ENCODE measurements at regions not wholly inside any gene's neighbourhood (a gene's known extent, or its start where the extent isn't known, plus 50 kb on each side); places are given as distances from the start of the nearest gene placed in this dataset.

DNA sequence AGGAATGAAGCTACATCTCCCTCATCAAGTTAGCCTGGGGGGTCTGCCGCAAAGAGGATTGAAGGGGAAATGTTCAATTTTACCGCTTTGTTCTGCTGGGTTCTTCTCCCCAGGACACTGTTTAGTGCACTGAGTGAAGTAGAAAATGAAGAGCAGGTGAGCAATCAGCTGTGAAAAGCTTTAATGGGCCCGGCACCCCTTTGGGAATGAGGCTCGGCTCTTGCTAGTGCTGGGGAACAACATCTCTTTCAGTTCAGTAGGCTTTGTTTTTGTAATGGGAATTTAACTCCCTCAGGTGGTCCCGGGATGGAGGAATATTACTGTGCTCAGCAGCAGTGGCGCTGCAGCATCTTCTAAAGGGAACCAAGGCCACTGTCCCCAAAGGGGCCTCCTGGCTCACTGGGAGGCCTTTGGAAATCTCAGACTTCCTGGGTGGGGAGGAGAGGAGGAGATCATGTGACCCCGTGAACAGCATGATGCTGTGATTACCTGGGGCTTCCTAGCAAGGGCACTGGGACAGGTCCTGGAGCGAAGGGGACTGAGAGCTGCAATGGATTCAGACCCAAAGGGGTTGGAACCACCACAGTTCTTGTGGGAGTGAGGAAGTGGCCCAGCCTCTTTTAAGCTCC lies 85.2 kb upstream of the MAX start:
- no peak for DNase-seq

GRCh38 chr14:65190312-65190711 lies 88.0 kb upstream of the MAX start:
- DNase-seq, result no peak

DNA sequence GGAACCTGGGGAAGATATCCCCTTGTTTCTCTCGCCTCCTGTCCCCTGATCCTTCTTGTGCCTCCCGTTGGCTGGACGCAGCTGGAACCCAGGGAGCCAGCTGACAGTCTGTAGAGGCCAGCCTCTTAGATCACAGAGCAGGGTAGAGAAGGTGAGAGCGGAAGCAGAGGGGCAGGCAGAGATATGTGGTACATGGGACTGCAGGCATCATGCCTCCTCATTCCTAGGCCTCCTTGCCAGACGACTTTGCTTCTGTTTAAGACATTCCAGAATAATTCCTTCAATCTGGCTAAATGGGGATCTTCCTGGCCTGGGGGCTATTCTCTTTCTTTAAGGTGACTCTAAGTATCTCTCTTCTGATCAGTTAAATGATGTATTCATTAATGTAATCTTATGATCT lies 89.4 kb upstream of the MAX start:
- no peak for DNase-seq

DNA sequence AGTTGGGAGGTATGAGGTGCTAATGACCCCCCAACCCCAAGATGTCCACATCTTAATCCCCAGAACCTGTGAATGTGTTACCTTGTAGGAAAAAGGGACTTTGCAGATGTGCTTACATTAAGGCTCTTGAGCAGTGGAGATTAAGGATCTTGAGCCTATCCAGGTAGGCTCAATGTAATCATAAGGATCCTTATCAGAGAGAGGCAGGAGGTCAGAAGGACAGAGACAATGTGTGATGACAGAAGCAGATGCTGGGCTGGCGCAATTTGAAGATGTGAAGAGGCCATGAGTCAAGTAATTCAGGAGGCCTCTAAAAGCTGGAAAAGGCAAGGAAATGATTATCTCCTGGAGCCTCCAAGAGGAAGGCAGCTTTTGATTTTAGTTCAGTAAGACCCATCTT lies 90.4 kb upstream of the MAX start:
- no peak for DNase-seq

DNA sequence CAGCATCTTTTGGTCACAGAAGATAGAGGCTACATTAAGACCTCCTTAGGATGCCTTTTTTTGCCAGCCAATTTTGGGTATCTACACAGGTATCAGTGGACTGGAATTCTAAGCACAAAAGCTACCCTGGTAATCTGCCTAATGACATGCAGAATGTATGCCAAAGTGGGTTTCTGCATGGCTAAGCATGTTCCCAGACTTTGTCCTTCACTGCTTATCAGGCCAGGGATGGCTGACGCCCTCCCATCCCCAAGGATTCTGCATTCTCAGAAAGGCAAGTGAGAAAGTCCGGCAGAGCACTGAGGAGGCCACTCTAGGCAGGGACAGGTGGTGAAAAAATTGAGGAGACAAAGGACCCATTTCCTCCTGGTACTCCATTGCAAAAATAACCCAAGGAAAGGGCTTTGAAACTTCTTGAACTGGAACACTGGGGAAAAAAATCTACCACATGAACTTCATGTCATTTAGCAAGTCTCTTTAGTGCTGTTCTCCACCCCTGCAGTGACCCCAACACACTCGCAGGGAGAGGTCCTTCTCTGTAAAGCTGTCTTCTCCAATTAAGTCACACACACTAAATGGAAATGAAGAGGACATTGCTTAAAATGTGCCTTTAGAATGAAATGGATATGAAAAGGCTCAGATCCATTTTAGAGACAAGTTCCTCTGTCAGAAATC lies 91.7 kb upstream of the MAX start:
- DNase-seq, result no peak

DNA sequence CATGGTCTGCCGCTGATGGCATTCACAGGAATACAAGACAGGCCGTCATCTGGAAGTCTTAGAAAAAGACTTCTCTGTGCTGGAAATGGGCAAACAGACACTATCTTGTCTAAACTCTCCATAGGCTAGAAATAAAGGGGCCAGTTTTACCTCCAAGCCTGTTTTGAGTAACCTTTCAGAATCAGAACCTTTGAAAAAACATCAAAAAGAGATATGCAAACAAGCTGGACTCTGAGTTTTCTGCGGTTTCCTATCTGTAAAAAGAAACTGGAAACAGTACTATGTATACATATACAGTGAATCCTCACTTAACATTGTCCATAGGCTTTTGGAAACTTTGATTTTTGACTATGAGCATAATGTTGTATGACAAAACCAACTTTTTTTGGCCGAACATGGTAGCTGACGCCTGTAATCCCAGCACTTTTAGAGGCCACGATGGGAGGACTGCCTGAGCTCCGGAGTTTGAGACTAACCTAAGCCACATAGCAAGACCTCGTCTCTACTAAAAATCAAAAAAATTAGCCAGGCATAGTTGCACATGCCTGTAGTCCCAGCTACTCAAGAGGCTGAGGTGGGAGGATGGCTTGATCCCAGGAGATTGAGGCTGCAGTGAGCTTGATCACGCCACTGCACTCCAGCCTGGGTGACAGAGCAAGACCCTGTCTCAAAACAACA lies 92.9 kb upstream of the MAX start:
- DNase-seq, result no peak

DNA sequence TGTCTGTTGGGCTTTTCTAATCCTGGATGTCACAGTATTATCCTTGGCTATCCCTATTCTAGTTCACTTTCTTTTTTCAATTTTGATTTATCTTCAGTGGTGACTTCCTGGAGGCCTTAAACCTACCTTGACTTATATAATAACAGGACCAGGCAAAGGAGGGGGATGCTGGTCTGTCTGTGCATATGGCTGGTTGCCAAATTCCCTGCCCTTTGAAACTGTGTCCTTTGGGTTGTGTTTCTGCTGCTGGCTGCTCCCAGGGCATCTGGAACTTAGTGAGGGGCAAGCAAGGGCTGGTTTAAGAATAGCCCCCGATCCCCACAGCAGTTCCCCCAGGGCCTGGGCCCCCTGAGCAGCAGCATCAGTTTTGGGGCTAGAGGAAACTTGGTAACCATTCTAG lies 96.0 kb upstream of the MAX start:
- no peak for DNase-seq

DNA sequence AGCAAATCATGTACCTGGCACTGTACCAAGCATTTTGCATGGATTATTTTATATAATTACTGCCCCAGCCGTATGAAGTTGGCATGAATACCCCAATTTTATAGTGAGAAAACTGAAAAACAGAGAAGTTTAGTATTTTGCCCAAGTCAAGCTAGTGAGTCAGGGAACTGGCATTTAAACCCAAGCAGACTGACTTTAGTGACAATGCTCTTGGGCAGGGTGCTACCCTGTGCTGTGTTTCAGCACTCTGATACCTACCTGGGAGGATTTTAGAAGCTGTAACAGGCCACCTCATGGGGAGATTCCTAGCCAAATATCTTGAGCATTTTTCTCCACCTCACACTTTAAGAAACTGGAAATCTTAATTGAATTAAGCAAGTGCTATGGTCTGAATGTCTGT lies 98.1 kb upstream of the MAX start:
- no peak for DNase-seq

GRCh38 chr14:65203574-65203973 lies 101.3 kb upstream of the MAX start:
- DNase-seq, result no peak

DNA sequence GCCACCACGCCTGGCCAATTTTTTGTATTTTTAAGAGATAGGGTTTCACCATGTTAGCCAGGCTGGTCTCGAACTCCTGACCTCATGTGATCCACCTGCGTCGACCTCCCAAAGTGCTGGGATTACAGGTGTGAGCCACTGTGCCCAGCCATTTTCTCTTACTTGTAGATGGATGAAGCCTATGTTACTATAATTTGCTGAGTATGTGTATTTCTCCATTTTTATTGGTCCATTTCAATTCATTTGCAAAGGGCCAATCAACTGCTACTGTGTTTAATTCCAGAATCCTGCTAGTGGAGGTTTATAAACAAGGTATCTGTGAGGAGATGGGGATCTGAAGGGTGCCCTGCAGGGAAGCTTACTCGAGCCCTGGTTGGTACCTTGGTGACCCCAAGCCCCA lies 101.7 kb upstream of the MAX start:
- no peak for DNase-seq

DNA sequence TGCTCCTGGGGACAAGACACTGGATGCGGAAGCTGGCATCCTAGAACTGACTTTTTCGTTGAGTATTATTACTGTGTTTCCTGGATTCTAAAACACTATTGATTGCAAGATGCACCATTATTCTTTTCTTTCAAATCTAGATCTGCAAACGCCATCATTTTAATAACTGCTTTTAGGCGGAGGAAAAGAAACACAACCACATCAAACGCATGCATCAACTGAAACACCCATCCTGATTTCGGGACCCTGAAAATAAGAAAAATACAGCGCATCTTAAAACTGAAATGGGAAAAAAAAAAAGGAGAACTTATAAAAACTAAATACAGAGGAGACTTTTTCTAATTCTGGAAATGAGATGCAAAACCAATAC lies 103.7 kb upstream of the MAX start:
- no peak for DNase-seq

- no peak for DNase-seq
These were observed 104.3 kb upstream of the MAX start for GRCh38 chr14:65206448-65207096.

- no peak for DNase-seq
These were observed 106.2 kb upstream of the MAX start for GRCh38 chr14:65208548-65208947.

DNA sequence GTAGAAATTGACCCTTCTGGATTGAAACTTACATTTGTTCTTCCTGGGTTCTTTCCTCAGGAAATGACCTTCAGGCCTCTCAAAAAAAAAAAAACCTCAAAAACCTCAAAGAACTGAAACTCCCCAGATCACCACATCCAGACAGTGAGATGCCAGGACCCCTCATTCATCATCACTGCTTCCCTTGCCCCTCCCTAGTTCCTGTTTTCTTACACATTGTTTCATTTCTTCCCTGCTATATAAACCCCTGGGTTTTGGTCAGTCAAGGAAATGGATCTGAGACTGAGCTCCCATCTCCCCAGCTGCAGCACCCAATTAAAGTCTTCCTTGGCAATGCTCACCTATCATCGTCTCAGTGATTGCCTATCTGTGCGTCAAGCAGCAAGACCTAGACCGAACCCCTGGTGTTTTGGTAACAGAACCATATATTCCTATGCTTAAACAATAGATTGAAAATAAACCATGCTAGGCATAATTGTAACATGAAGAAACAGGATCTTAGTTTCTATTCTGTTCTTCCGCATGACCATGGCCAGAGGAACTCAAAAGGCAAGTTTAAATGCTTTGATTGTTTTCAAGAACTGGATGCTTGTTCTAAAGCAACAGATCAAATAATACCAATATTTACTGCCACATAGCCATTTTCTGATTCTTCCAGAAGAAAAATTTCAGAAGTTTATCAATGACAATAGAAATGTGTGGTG lies 108.0 kb upstream of the MAX start:
- no peak for DNase-seq

DNA sequence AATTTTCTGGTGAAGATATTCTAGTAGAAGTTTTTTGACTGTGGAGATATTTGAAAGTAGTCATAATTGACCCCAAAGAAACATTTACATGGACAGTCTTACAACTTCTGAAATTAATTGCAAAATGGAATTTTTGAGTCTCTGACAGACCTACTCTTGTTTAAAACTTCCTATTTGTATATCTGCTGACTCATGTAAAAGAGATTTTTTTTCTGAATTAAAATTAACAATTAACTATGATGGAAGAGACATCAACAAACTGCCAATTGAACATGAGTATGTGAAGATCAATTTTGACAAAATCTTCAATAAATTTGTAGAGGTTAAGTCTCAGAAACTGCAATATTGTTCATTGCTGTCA lies 108.5 kb upstream of the MAX start:
- DNase-seq, result no peak

GRCh38 chr14:65211341-65211987 lies 109.1 kb upstream of the MAX start:
- no peak for DNase-seq

GRCh38 chr14:65213316-65213715 lies 111.0 kb upstream of the MAX start:
- DNase-seq, result no peak

DNA sequence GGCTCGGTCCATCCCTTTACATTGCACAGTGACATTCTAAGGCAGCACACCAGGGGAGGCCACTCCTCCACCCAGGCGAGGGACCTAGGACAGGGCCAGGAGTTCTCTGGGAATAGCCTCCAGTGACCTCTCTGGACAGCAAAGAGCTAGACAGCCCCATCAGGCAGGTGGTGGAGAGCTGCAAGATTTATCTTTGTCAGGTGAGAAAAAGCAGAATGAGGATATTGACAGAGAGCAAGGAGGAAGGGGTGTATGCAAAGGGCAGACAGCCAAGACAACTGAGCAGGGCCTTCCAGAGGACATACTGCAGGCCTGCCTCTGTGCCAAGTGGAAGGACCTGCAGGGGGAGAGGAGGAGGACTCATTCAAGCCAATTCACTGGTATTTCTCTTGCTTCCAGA lies 112.4 kb upstream of the MAX start:
- no peak for DNase-seq

DNA sequence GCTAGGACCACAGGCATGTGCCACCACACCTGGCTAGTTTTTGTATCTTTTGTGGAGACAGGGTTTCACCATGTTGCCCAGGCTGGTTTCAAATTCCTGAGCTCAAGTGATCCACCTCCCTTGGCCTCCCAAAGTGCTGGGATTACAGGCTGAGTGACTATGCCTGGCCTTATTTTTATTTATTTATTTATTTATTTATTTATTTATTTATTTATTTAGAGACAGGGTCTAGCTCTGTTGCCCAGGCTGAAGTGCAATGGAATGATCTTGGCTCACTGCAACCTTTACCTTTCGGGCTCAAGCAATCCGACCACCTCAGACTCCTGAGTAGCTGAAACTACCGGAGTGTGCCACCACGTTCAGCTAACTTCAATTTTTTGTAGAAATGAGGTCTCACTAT lies 117.0 kb upstream of the MAX start:
- DNase-seq, result no peak

DNA sequence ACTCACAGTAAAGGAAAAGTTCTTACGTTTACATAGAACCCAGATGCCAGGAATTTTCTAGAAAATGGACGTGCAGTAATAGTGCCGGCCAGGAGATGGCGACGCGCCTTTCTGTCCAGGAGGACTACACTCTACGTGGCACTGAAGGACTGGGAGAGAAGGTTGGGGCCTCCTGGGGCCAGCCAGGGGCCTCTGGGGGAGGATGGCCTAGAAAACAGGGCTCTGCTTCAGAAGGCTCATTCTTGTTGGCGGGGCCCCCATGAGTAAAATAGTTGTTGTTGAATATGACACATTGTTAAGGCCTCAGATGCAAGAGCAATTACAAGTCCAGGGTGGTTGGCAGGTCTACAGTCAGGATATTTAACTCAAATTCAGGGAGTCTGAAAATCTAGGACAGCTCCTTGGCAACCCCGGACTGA lies 120.1 kb upstream of the MAX start:
- DNase-seq, result peak in 3 of 4 experiments; percentile 6 to 39 (median 37)

DNA sequence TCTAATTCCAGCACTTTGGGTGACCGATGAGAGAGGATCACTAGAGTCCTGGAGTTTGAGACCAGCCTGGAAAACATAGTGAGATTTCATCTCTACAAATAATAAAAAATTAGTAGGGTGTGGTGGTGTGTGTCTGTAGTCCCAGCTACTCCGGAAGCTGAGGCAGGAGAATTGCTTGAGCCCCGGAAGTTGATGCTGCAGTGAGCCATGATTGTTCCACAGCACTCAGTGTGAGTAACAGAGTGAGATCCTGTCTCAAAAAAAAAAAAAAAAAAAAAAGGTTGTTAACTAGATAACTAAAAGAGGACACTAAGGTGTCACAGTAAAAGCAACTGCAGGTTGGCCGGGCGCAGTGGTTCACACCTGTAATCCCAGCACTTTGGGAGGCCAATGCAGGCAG lies 121.3 kb upstream of the MAX start:
- DNase-seq, result no peak

DNA sequence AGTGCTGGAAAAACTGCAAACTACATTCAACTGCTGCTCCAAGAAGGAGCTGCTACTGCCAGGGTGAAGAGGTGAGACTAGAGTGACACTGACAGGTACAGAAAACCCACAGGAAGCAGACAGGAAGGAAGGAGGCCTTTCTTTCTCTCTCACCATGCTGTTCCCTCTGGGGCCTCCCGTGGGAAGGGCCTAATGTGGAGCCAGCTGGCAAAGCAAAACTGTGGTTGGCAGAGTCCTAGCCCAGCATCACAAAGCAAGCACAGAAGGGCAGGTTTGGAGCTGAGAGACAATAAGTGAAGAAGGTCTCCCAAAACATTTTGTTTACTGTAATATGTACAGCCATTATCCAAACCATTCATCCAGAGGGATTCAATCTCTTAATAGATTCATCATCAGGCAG lies 122.5 kb upstream of the MAX start:
- no peak for DNase-seq

Data from activated naive CD4-positive, alpha-beta T cell (primary cell).